ENCODE measurements at regions not wholly inside any gene's neighbourhood (a gene's known extent, or its start where the extent isn't known, plus 50 kb on each side); places are given as distances from the start of the nearest gene placed in this dataset.

DNA sequence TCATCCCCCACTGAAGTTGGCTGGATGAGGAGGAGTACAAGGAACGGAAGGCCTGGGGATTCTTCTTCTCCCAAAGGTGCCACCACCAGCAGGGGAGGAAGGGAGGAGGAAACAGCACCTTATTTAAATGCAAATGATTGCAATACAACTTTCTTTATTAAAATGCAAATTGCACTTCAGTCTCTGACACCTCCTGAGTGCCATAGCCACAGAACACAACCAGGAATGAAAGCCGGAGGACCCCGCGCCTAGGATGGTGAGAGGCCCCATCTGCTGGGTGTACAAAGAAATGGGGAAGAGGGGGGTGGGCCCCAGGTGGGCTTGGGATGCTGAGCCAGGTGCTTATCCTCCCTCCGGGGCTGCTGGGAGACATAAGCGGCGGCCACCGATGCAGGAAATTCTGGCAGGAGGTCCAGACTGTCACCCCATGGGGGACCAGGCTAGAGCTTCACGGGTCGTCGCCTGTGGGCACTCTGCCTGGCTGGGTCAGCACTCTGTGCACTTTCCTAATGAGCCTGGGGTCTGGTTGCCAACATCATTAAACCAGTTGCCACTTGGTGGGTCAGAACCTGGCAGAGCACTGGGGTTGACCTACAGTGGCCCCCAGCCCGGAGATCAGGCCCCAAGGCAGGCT lies 154.2 kb upstream of the MLN start:
- Histone ChIP-seq H3K27me3 (ENCODE audit: control insufficient read depth, insufficient read depth, low read length) (no peaks in the 10 kb centered on the region; the same call in 1 of the 2 replicates), H3K4me3 (ENCODE audit: insufficient read depth, low read depth, low read length) (no peak overlapping the region), H3K36me3 (replicated peaks; ENCODE audit: control insufficient read depth, insufficient read depth, low read length) (no peaks in the 10 kb centered on the region)
- peak; percentile 72 for DNase-seq

DNA sequence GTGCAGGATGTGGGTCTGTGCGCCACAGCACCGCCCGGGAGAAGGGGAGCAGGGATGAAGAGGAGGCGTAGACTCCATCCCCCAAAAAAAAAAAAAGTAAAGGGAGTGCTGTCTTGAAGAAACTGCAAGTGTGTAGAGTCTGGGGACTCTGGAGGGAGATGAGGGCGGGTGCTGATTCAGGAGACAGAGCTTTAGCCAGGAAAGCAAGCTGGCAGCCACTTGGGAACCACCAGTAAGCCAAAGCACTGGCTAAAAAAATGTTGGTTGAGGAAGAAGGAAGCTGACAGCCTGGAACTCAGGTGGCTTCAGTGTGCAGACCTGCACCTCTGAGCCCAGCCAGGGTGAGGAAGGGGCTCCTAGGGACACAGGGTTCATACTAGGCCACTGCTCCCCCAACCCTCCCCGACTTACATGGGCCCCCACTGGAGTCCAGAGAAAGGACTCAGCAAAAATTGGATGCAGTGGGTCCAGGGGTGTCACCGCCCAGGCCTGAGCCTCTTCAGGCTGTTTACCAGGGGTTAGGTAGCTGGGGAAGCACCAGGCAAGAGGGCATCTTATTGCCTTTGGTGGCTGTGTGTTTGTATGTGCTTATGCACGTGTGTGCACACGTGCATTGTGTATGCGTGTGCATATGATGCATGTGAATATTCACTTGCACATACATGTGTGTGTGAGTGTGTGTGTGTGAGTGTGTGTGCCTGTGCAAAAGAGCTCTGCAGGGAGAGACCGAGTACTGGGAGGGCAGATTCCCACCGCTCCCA lies 153.5 kb upstream of the MLN start:
- no peaks in the 10 kb centered on the region; the same call in 1 of the 2 replicates for H3K27me3 ChIP-seq (ENCODE audit: control insufficient read depth, insufficient read depth, low read length)
- no peak overlapping the region for H3K4me3 ChIP-seq (ENCODE audit: insufficient read depth, low read depth, low read length)
- H3K36me3 ChIP-seq (replicated peaks; ENCODE audit: control insufficient read depth, insufficient read depth, low read length) = no peaks in the 10 kb centered on the region
- no peak for DNase-seq

GRCh38 chr6:33956206-33956605 lies 152.4 kb upstream of the MLN start:
- Histone ChIP-seq H3K27me3 (ENCODE audit: control insufficient read depth, insufficient read depth, low read length) (no peaks in the 10 kb centered on the region; the same call in 1 of the 2 replicates), H3K36me3 (replicated peaks; ENCODE audit: control insufficient read depth, insufficient read depth, low read length) (no peaks in the 10 kb centered on the region), H3K4me3 (ENCODE audit: insufficient read depth, low read depth, low read length) (no peak overlapping the region)
- no peak for DNase-seq

GRCh38 chr6:33955566-33955965 lies 151.8 kb upstream of the MLN start:
- Histone ChIP-seq H3K27me3 (ENCODE audit: control insufficient read depth, insufficient read depth, low read length) (no peaks in the 10 kb centered on the region; the same call in 1 of the 2 replicates), H3K4me3 (ENCODE audit: insufficient read depth, low read depth, low read length) (no peak overlapping the region), H3K36me3 (replicated peaks; ENCODE audit: control insufficient read depth, insufficient read depth, low read length) (no peaks in the 10 kb centered on the region)
- DNase-seq = no peak

DNA sequence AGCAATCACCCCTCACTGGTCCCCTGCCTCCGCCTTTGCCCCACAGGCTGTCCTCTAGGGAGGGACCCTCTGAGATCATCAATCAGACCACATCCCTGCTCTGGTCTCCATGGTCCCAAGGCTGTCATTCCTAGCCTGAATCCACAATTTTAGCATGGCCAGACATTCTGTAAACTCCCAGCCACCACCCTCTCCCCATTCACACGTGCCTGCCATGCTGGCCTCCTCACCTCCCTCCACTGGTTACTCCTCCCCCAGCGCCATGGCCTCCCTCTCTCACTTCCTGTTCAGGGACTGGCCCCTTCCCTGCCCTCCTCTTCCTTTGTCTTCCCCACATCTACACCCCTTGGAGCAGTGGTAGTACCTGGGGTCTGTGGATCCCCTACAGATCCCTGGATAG lies 150.7 kb upstream of the MLN start:
- peak; percentile 51 for DNase-seq
- Histone ChIP-seq H3K36me3 (replicated peaks; ENCODE audit: control insufficient read depth, insufficient read depth, low read length) (no peaks in the 10 kb centered on the region), H3K4me3 (ENCODE audit: insufficient read depth, low read depth, low read length) (no peak overlapping the region), H3K27me3 (ENCODE audit: control insufficient read depth, insufficient read depth, low read length) (no peaks in the 10 kb centered on the region; the same call in 1 of the 2 replicates)

GRCh38 chr6:33953171-33953570 lies 149.4 kb upstream of the MLN start:
- no peak overlapping the region for H3K4me3 ChIP-seq (ENCODE audit: insufficient read depth, low read depth, low read length)
- H3K36me3 ChIP-seq (replicated peaks; ENCODE audit: control insufficient read depth, insufficient read depth, low read length) = no peaks in the 10 kb centered on the region
- no peaks in the 10 kb centered on the region; the same call in 1 of the 2 replicates for H3K27me3 ChIP-seq (ENCODE audit: control insufficient read depth, insufficient read depth, low read length)
- no peak for DNase-seq

DNA sequence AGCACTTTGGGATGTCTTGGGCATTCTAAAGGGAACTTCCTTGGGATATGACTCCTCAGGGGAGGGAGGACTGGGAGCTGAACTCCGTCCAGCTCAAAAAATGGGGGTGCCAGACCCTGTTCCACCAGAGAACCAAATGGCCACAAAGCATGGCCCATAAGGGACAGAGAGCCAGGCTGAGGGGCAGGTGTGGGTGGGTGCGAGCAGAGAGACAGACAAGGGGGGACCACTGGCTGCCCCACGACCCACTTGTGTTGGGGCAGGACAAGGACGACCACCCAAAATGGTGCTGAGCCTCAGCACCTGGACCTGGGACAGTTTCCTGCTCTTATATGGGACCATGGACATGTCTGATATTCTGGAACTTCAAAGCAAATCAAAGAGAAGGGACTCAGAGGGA lies 148.2 kb upstream of the MLN start:
- Histone ChIP-seq H3K27me3 (ENCODE audit: control insufficient read depth, insufficient read depth, low read length) (no peaks in the 10 kb centered on the region; the same call in 1 of the 2 replicates), H3K4me3 (ENCODE audit: insufficient read depth, low read depth, low read length) (no peak overlapping the region), H3K36me3 (replicated peaks; ENCODE audit: control insufficient read depth, insufficient read depth, low read length) (no peaks in the 10 kb centered on the region)
- no peak for DNase-seq

- H3K4me3 ChIP-seq (ENCODE audit: insufficient read depth, low read depth, low read length) = no peak overlapping the region
- no peaks in the 10 kb centered on the region; the same call in 1 of the 2 replicates for H3K27me3 ChIP-seq (ENCODE audit: control insufficient read depth, insufficient read depth, low read length)
- DNase-seq = peak; percentile 68
- H3K36me3 ChIP-seq (replicated peaks; ENCODE audit: control insufficient read depth, insufficient read depth, low read length) = no peaks in the 10 kb centered on the region
Observed at GRCh38 chr6:33950891-33951889, 147.4 kb upstream of the MLN start.

DNA sequence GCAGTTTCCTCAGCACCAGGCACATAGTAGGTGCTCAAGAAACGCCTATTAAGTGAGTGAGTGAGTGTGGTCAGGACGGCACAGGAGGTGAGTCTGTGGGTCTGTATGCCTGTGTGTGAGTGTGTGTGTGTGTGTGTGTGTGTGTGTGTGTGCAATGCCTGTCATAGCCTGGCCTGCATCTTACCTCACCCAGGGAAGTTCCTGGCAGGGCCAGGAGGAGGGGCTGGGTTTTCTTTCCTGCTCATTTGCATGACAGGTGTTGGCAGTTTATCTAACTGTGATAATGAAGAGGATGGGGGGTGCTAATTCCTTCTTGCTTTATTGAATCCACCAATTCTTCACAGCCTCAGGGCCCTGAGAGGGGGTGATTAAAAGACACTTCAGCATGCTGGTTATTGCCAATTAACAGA lies 146.7 kb upstream of the MLN start:
- Histone ChIP-seq H3K27me3 (ENCODE audit: control insufficient read depth, insufficient read depth, low read length) (no peaks in the 10 kb centered on the region; the same call in 1 of the 2 replicates), H3K4me3 (ENCODE audit: insufficient read depth, low read depth, low read length) (no peak overlapping the region), H3K36me3 (replicated peaks; ENCODE audit: control insufficient read depth, insufficient read depth, low read length) (no peaks in the 10 kb centered on the region)
- DNase-seq = peak; percentile 87

DNA sequence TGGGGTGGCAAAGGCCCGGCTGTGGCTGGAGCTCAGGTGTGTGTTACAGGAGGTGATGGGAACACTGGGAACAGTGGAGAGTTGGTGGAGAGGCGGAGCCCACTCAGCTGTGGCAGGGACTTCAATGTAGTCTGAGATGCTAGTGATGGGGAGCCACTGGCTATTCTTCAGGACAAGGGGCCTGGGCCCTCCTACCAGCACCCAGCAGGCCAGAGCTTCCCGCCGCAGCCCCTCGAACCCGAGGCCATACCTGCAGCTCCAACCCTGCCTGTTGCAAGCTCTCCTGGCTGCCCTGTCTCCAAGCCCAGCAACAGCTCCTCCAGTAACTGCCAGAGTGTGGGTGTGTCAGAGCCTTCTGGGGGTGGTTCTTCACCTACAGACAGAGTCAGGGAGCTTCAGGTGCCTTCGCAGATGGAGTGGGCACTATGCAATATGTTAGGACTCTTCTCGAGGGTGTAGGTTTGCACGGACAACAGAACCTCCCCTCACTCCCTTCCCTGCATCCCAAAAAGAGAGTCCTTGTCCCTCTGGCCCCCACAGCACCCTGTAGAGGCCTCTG lies 146.2 kb upstream of the MLN start:
- no peak overlapping the region for H3K4me3 ChIP-seq (ENCODE audit: insufficient read depth, low read depth, low read length)
- no peaks in the 10 kb centered on the region; the same call in 1 of the 2 replicates for H3K27me3 ChIP-seq (ENCODE audit: control insufficient read depth, insufficient read depth, low read length)
- no peak for DNase-seq
- H3K36me3 ChIP-seq (replicated peaks; ENCODE audit: control insufficient read depth, insufficient read depth, low read length) = no peaks in the 10 kb centered on the region

DNA sequence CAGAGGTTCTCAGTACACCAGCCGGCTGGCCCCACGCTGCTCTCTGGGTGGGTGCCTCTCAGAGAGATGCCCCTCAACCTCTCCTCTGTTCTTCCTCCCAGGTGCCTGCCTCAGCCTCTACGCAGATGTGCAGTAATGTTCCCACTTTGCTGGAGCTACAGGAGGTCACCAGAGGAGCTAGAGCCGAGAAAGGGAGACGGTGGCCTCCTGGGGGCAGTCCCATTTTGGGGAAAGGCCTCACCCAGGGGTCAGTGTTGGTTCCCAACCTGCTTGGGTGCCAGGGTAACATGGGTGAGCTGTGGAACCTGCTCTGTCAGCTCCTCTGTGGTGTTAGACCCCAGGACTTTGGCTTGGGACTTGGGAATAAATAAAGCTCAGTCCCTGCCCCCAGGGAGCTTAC lies 145.3 kb upstream of the MLN start:
- Histone ChIP-seq H3K27me3 (ENCODE audit: control insufficient read depth, insufficient read depth, low read length) (no peaks in the 10 kb centered on the region; the same call in 1 of the 2 replicates), H3K4me3 (ENCODE audit: insufficient read depth, low read depth, low read length) (no peak overlapping the region), H3K36me3 (replicated peaks; ENCODE audit: control insufficient read depth, insufficient read depth, low read length) (no peaks in the 10 kb centered on the region)
- DNase-seq = no peak

GRCh38 chr6:33947916-33948594 lies 144.3 kb upstream of the MLN start:
- Histone ChIP-seq H3K4me3 (ENCODE audit: insufficient read depth, low read depth, low read length) (no peak overlapping the region), H3K36me3 (replicated peaks; ENCODE audit: control insufficient read depth, insufficient read depth, low read length) (no peaks in the 10 kb centered on the region), H3K27me3 (ENCODE audit: control insufficient read depth, insufficient read depth, low read length) (no peaks in the 10 kb centered on the region; the same call in 1 of the 2 replicates)
- DNase-seq = no peak

GRCh38 chr6:33947047-33947446 lies 143.2 kb upstream of the MLN start:
- no peaks in the 10 kb centered on the region; the same call in 1 of the 2 replicates for H3K27me3 ChIP-seq (ENCODE audit: control insufficient read depth, insufficient read depth, low read length)
- H3K36me3 ChIP-seq (replicated peaks; ENCODE audit: control insufficient read depth, insufficient read depth, low read length) = no peaks in the 10 kb centered on the region
- DNase-seq = no peak
- no peak overlapping the region for H3K4me3 ChIP-seq (ENCODE audit: insufficient read depth, low read depth, low read length)

Measured in H7 (cell line).